Uterus (tissue), 3 donors: ENCODE measurements at regions not wholly inside any gene's neighbourhood (a gene's known extent, or its start where the extent isn't known, plus 50 kb on each side); places are given as distances from the start of the nearest gene placed in this dataset.

ENCODE experiments used
- DNase-seq, 2 donors: peaks; one replicate each; pipeline ENCODE4 v3.0.0-alpha.2; 2019 to 2020
- H3K27ac ChIP-seq, 2 donors: fragments of 200-600 bp; sonication (generic); 1 replicate in 1 of 2; 2 replicates in 1 of 2; pipeline ENCODE4 v1.5.1; 2016 to 2018
- H3K27me3 ChIP-seq, 2 donors: fragments of 200-600 bp; sonication (generic); one replicate each; pipeline ENCODE4 v1.5.1; 2018 to 2019; ENCODE audit warnings: control low read depth in 1 of 2
- H3K36me3 ChIP-seq, 2 donors: fragments of 200-600 bp; sonication (generic); one replicate each; pipeline ENCODE4 v1.5.1; 2019; ENCODE audit warnings: control low read depth in 1 of 2
- H3K4me1 ChIP-seq, 2 donors: fragments of 200-600 bp; sonication (generic); one replicate each; pipeline ENCODE4 v1.5.1; 2018 to 2019; ENCODE audit warnings: control low read depth in 1 of 2
- H3K4me3 ChIP-seq, 2 donors: fragments of 200-600 bp; sonication (generic); 1 replicate in 1 of 2; 2 replicates in 1 of 2; pipeline ENCODE4 v1.5.1; 2018 to 2019; ENCODE audit warnings: mild to moderate bottlenecking in 1 of 2
- H3K9me3 ChIP-seq, 2 donors: fragments of 200-600 bp; sonication (generic); one replicate each; pipeline ENCODE4 v1.5.1; 2019; ENCODE audit warnings: control low read depth in 1 of 2
- POLR2A ChIP-seq, 2 donors: fragments of 450-650 bp; IDR thresholded peaks; one replicate each; pipeline ENCODE4 v1.6.1; 2016; ENCODE audit warnings: antibody characterized with exemption in 2 of 2, mild to moderate bottlenecking in 1 of 2, moderate library complexity in 1 of 2
- intact Hi-C: fragments of 100-400 bp; cut with DNase I; formaldehyde crosslinking; loops from one replicate; pipeline ENCODE4 v1.15.1; 2023; ENCODE audit warnings: low total_unique reads
- TF ChIP-seq, protein P1 (sequence below), 4 experiments: fragments of 200-600 bp in 2 of 4; fragments of 450-650 bp in 2 of 4; sonication (generic) in 2 of 4; IDR thresholded peaks; one replicate each; pipeline ENCODE4 v1.5.1; 2016 to 2019; ENCODE audit warnings: antibody characterized with exemption in 4 of 4, mild to moderate bottlenecking in 2 of 4, moderate library complexity in 1 of 4
- donor health status: DM: yes; HTN: yes; CAD: no.

DNA sequence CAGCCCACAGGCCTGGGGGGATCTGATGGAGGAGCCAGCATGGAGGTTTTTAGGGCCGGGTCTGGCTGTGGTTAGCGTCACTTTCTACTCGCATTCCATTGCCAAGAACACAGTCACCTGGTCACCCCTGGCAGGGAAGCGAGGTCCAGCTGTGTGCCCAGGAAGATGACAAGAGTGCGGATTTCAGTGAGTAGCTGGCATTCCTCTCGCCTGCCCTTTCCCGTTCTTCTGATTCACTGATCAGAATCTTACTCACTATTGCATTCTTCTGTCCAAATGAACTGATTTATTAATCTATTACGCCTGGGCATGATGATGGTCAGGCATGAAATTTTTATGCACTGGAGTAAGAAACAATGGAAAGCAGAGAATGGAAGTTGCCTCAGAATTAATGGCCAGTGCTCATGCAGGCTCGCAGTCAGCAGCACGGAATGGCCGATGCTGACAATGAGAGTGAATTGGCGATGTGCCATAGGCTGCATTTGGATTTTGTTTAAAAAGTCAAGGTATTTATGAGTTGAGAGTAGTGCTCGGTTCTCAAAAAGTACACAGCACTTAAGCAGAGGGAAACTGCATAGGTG lies 76.4 kb upstream of the MGAT5 start:
- H3K36me3 ChIP-seq: no peaks in the 10 kb centered on the region
- H3K4me1 ChIP-seq: no peaks in the 10 kb centered on the region
- no peaks in the 10 kb centered on the region for H3K9me3 ChIP-seq
- H3K27ac ChIP-seq: no peak overlapping the region
- no peaks in the 10 kb centered on the region for H3K27me3 ChIP-seq
- intact Hi-C loops: no loop called here
- TF ChIP-seq POLR2A (IDR thresholded peaks at IDR 0.05): no peak
- TF ChIP-seq, protein P1, sequence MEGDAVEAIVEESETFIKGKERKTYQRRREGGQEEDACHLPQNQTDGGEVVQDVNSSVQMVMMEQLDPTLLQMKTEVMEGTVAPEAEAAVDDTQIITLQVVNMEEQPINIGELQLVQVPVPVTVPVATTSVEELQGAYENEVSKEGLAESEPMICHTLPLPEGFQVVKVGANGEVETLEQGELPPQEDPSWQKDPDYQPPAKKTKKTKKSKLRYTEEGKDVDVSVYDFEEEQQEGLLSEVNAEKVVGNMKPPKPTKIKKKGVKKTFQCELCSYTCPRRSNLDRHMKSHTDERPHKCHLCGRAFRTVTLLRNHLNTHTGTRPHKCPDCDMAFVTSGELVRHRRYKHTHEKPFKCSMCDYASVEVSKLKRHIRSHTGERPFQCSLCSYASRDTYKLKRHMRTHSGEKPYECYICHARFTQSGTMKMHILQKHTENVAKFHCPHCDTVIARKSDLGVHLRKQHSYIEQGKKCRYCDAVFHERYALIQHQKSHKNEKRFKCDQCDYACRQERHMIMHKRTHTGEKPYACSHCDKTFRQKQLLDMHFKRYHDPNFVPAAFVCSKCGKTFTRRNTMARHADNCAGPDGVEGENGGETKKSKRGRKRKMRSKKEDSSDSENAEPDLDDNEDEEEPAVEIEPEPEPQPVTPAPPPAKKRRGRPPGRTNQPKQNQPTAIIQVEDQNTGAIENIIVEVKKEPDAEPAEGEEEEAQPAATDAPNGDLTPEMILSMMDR (IDR thresholded peaks at IDR 0.05): no peak
- no peak for DNase-seq
- no peak overlapping the region for H3K4me3 ChIP-seq

DNA sequence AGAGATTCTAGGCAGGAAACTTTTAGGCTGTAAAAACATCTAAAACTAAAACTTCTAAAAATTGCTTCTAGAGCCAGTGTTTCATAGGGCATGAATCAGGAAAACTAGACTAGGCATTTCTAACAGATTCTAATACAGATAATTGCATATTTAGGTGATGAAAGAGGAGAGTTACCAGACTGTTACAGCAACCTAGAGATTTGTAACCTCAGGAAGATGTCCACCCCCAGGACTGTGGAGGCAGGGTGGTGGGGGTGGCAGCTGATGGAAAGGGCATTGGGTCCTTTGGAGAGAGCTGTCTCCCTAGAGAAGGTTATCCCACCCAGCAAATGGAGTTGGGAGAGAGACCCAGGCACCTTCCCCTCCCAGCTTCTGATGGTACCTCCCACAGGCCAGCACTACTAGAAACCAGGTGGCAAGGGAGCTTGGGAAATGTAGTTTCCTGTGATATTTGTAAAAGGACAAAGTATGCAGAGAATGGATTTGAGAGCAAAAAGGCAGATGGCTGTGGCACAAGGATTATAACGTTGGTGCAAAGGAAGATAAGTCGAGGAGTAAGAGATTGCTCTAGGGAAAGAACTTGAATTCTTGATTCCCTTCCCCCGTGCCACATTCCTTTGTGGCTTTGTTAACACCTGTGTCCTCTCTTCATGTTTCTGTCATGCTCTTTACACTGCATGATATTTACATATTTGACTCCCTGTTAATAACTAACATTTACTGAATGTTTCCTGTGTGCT lies 75.6 kb upstream of the MGAT5 start:
- Histone ChIP-seq H3K4me1 (no peaks in the 10 kb centered on the region), H3K9me3 (no peaks in the 10 kb centered on the region), H3K27ac (no peak overlapping the region), H3K27me3 (no peaks in the 10 kb centered on the region), H3K4me3 (no peak overlapping the region), H3K36me3 (no peaks in the 10 kb centered on the region)
- no peak for DNase-seq
- intact Hi-C loops: no loop called here
- TF ChIP-seq, protein P1 (IDR thresholded peaks at IDR 0.05): no peak
- TF ChIP-seq POLR2A (IDR thresholded peaks at IDR 0.05): no peak

DNA sequence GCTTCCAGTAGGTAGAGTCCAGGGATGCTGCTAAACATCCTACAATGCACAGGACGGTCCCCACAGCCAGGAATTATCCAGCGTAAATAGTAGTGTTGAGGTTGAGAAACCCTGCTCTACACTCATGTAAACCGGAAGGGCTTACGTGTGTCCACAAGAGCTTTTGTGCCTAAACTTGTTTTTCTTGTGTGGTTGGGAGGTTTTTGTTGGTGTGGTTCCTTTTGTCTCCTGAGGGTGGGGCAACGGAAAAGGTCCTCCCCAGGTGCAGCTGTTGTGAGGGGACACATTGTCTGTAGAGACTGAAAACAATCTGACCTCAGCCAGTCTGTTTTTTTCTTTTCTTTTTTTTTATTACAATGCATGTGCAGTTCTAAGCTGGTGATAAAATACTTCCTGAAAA lies 72.7 kb upstream of the MGAT5 start:
- intact Hi-C loops: no loop called here
- no peak for DNase-seq
- Histone ChIP-seq H3K36me3 (no peaks in the 10 kb centered on the region), H3K4me3 (no peak overlapping the region), H3K27ac (no peak overlapping the region), H3K4me1 (no peaks in the 10 kb centered on the region), H3K27me3 (no peaks in the 10 kb centered on the region), H3K9me3 (no peaks in the 10 kb centered on the region)
- no peak for TF ChIP-seq POLR2A (IDR thresholded peaks at IDR 0.05)
- TF ChIP-seq, protein P1 (IDR thresholded peaks at IDR 0.05): no peak

DNA sequence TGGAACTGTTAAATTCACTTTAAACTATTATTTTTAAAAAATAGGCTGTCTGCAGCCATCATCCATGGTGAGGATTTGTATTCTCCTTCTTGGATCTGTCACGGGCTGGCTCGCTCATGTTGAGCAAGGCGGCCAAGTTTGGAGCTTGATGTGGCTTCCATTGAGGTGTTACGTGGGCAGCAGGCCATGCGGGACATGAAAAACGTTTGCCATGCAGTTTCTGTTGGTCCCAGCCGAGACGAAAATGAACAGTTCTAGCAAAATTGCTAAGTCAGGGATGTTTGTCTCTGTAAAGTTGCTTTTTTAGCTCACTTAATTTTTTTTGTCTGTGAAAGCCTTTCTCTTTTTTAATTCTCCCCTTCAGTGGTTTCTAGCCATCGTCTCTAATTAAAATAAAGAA lies 70.2 kb upstream of the MGAT5 start:
- no peaks in the 10 kb centered on the region for H3K9me3 ChIP-seq
- DNase-seq: no peak
- intact Hi-C loops: no loop called here
- no peaks in the 10 kb centered on the region for H3K4me1 ChIP-seq
- H3K4me3 ChIP-seq: no peak overlapping the region
- TF ChIP-seq, protein P1 (IDR thresholded peaks at IDR 0.05): no peak
- no peak for TF ChIP-seq POLR2A (IDR thresholded peaks at IDR 0.05)
- no peaks in the 10 kb centered on the region for H3K36me3 ChIP-seq
- H3K27ac ChIP-seq: no peak overlapping the region
- H3K27me3 ChIP-seq: no peaks in the 10 kb centered on the region

DNA sequence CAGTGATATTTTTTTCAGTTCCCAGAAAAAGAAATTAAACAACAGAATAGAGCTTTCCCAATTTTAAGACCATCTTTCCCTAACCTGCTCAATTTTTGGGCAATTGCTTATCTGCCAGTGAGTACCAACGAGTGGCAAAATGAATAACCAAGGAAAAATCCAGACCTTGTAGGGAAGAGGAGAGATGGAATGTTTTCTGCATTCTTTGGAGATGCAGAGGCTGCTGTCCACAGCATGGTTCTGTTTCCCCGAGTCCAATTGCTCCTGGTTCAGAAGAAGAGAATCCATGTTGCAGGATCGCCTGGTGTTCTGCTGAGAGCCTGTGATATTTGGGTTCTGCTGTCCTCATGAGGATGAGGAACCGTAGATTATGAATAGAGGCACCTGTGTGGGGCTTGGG lies 68.2 kb upstream of the MGAT5 start:
- TF ChIP-seq, protein P1 (IDR thresholded peaks at IDR 0.05): no peak
- no peak for TF ChIP-seq POLR2A (IDR thresholded peaks at IDR 0.05)
- H3K27ac ChIP-seq: no peak overlapping the region
- H3K4me1 ChIP-seq: no peaks in the 10 kb centered on the region
- no peaks in the 10 kb centered on the region for H3K27me3 ChIP-seq
- H3K9me3 ChIP-seq: no peaks in the 10 kb centered on the region
- no peak overlapping the region for H3K4me3 ChIP-seq
- intact Hi-C loops: no loop called here
- H3K36me3 ChIP-seq: no peaks in the 10 kb centered on the region
- DNase-seq: no peak
